CD4-positive, alpha-beta T cell treated with Interleukin-10 for 1 hour (primary cell): ENCODE measurements at regions not wholly inside any gene's neighbourhood (a gene's known extent, or its start where the extent isn't known, plus 50 kb on each side); places are given as distances from the start of the nearest gene placed in this dataset.
"Not testable (repeated sequence)": the region's sequence is repeated elsewhere in the genome, so short reads cannot be mapped to it uniquely, and the experiment has no call there.

Experiments
- DNase-seq: peaks from one replicate; pipeline ENCODE4 v3.0.0-alpha.2; 2020

- DNase-seq = no peak
Measured at GRCh38 chr2:192645811-192646598, 451.3 kb upstream of the TMEFF2 start.

GRCh38 chr2:192634557-192634956 is 439.8 kb upstream of the TMEFF2 start:
- DNase-seq = no peak

GRCh38 chr2:192628017-192628416 is 433.3 kb upstream of the TMEFF2 start:
- DNase-seq = no peak

GRCh38 chr2:192615105-192615504 is 420.4 kb upstream of the TMEFF2 start:
- DNase-seq = no peak

DNA sequence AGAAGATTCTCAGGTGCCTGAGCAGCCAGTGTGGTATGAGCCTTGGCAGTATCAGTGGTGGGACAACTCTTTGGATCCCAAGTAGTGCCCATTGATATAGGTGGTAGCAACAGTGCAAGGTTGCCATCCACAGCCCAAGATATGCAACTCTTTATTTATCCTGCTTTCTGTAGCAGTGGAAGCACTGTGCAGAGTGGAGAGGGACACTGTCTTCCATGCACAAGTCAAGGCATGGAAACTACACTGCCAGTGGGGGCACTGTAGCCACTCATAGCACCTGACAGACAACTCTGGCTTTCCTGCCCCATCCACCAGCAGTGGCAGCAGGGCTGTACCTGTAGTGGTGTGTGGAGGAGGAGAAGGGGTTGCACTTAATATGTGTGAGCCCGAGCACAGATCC is 409.6 kb upstream of the TMEFF2 start:
- DNase-seq = no peak

GRCh38 chr2:192598649-192599048 is 403.9 kb upstream of the TMEFF2 start:
- DNase-seq = not testable (repeated sequence)

DNA sequence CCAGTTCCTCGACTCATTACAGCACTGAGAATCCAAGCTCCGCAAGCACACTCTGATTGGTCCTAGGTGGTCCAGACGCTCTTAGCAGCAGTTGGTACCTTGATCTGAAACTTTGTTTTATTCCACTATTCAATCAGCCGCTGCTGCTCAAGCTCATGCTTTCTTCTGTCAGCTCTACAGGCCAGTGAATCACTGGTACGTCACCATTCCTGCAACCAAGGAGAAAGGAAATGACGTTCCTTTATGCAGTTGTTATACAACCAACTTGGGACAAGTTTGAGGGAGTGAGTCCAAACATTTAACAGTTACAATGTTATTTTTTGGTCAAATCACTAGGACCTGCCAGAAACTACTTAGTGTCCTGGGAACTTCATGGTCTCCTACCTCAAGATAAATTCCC is 398.8 kb upstream of the TMEFF2 start:
- no peak for DNase-seq

- no peak for DNase-seq
Measured at GRCh38 chr2:192591617-192592016, 396.9 kb upstream of the TMEFF2 start.

- no peak for DNase-seq
Measured at GRCh38 chr2:192585418-192585817, 390.7 kb upstream of the TMEFF2 start.

- DNase-seq = no peak
Measured at GRCh38 chr2:192584976-192585375, 390.2 kb upstream of the TMEFF2 start.

GRCh38 chr2:192579965-192580700 is 385.4 kb upstream of the TMEFF2 start:
- DNase-seq = no peak

GRCh38 chr2:192578780-192579179 is 384.0 kb upstream of the TMEFF2 start:
- DNase-seq = no peak

GRCh38 chr2:192577706-192578105 is 383.0 kb upstream of the TMEFF2 start:
- DNase-seq = no peak

DNA sequence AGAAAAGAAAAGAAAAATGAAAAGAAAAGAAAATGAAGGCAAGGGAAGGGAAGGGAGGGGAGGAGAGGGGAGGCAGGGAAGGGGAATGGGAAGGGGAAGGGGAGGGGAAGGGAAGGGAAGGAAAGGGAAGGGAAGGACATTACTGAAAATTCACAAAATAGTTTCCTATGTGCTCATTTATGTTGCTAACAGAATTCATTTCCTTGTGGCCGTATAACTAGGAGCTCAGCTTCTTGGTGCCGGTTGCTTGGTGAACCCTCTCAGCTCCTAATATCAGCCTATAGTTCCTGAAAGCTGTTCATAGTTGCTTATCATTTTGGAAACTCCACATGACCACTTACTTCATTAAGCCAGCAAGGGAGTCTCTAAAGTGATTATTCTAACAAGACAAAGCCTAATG is 379.8 kb upstream of the TMEFF2 start:
- DNase-seq = no peak

- no peak for DNase-seq
Measured at GRCh38 chr2:192571636-192572035, 376.9 kb upstream of the TMEFF2 start.

- no peak for DNase-seq
Measured at GRCh38 chr2:192570788-192571187, 376.1 kb upstream of the TMEFF2 start.

- no peak for DNase-seq
Measured at GRCh38 chr2:192566863-192567262, 372.1 kb upstream of the TMEFF2 start.

DNA sequence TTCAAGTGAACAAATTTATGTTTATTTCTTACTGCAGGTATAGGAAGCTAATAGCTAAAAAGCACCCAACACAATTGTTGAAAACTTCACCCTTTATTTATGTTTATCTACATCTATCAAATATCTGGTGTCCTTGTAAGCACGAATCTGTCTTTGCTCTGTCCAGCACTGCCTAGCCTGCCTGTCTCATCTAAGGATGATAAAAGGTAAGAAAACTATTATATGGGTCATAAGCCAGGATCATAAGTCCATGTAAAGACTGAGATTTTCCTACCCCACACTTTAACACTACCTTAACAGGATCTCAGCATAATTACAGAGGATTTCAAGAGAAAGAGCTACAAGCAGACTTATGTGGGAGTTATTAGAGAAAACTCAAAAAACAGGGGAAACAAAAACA is 365.6 kb upstream of the TMEFF2 start:
- no peak for DNase-seq

GRCh38 chr2:192559587-192559986 is 364.9 kb upstream of the TMEFF2 start:
- no peak for DNase-seq

- no peak for DNase-seq
Measured at GRCh38 chr2:192558637-192559036, 363.9 kb upstream of the TMEFF2 start.

- DNase-seq = no peak
Measured at GRCh38 chr2:192555740-192556139, 361.0 kb upstream of the TMEFF2 start.

DNA sequence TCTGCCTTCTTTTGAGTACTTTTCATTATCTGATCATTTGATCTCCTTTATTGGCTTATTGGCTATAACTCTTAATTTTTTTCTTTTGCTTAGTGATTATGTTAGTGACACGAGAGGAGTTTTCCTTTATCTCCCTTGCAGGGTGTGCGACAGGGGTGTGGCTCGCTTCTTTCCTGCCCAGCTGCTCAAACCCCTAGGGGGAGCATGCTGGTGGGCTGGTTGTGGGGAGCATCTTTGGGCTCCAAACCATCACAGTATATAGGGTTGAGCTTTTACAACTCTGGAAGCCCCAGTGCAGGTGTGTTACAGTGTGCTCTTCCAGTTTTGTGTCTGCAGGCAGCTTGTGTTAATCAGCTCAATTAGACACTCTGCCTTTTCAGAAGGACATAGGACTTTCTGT is 357.0 kb upstream of the TMEFF2 start:
- no peak for DNase-seq

- DNase-seq = no peak
Measured at GRCh38 chr2:192546565-192546964, 351.8 kb upstream of the TMEFF2 start.

DNA sequence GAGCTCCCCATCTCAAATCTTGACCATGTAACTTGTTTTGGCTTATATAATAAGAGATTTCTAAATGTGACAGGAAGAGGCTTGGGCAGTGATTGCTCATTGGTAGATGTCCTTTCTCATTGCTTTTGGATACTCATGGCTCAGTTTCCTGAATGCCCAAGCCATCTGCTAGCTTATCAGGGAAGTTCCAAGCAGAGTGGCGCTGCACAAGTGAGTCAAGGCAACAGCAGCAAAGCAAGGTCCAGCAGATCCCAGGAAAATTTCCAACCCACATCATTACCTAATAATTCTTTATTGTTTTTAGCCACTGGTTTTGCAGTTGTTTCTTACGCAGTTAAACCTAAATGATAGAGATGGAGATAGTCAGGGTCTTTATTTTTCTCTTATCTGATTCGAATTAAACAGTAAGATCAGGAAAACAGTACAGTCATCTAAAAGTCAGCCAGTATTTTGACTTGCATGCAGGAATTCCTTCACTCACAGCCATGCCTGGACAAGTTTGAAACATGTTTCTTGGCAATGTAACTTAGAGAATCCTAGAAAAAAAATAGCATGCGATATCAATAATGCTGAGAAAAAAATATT is 349.7 kb upstream of the TMEFF2 start:
- DNase-seq = no peak
